NAMALWA (cell line): ENCODE measurements at regions not wholly inside any gene's neighbourhood (a gene's known extent, or its start where the extent isn't known, plus 50 kb on each side); places are given as distances from the start of the nearest gene placed in this dataset.
A peak's percentile ranks its signal among the peaks of the same experiment; 100 is the strongest.
"Not testable (repeated sequence)": the region's sequence is repeated elsewhere in the genome, so short reads cannot be mapped to it uniquely, and the experiment has no call there.

Experiments used
- DNase-seq: peaks from one replicate; pipeline ENCODE4 v3.0.0-alpha.2; 2015; ENCODE audit warnings: low spot score

DNA sequence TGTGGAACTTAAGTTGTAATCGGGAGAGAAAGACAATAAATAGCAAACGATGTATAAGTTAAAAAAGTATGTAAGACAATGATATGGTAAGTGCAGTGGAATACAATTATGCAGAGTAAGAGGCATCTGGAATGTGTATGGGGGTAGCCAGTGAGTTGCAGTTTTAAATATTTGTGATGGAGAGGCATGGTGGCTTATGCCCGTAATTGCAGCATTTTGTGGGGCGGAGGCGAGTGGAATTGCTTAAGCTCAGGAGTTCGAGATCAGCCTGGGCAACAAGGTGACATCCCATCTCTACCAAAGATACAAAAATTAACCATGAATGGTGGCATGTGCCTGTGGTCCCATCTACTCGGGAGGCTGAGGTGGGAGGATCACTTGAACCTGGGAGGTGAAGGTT, 52.5 kb upstream of the WDFY3 start:
- DNase-seq, result no peak

DNA sequence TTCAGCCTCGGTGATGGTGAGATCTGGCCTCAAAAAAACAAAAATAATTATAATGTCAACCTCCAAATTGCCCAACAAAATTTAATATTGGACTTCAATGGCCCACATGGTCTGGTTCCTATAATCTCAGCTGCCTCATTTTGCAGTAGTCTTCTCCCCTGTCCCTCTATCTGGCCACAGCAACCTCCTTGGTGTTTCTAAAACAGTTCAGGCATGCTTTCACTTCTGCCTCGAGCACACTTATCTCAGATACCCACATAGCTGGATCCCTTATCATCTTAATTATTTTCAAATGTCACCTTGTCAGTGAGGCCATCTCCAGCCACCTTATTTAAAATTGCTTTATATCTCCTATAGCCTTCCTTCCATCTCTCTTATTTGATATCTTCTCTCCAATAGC, 52.9 kb upstream of the WDFY3 start:
- no peak for DNase-seq

DNA sequence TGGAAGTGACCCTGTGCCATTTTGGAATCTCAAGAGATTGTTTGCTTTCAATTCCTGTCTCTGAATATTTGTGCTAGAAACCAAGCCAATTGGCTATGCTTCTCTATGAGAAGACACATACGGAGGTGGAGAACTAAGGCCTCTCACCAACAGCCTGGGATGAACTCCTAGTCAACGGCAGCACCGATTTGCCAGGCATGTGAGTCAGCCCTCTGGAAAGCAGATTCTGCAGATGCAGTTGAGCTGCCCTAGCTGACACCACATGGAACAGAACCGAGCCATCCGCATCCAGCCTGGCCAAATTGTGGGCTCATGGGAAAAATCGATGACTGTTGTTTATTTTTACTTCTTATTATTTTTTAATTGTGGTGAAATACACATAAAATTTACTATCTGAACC, 58.2 kb upstream of the WDFY3 start:
- DNase-seq, result no peak

DNA sequence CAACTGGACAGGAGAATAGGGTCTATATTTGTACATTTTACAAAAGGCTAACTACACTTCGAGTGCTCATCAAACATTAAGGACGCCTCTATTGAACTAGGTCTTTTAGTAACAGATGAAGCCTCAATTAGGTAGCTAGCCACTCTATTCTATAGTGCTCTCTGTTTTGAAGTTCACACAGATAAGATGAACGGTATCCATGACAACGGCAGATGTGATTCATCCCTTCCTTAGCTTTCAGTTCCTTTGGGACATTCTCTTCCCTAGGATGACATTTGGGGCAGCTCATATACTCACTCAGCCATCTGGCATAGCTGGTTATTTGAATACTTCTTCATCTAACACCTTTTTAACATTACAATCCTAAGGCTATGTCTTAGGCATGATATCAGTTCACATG, 62.4 kb upstream of the WDFY3 start:
- no peak for DNase-seq

DNA sequence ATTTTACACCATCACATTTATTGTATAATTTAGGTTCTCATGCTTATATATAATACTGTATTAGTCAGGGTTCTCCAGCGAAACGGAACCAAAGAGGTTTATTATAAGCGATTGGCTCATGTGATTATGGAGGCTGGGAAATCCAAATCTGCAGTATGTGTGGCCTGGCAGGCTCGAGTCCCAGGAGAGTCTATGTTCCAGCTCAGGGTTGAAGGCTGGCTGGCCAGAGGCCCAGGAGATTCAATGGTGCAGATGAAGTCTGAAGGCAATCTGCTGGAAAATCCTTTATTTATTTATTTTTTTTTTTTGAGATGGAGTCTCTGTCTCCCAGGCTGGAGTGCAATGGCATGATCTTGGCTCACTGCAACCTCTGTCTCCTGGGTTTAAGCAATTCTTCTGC, 63.0 kb upstream of the WDFY3 start:
- no peak for DNase-seq

DNA sequence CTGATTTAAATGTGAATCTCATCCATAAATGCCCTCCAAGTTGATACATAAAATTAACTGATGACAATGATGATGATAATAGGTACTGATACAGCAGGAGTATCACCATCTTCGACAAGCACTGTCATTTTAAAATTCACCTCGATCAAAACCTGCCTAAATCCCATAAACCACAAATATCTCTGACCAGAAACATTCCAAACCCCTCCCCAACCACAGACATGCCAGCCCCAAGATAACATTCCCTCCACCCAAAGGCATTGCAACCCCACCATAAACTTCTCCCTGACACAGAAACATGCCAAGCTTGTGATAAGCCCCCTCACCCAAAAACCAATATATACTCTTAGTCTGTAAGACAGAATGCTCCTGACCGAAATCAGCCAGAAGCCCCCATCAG, 63.7 kb upstream of the WDFY3 start:
- no peak for DNase-seq

DNA sequence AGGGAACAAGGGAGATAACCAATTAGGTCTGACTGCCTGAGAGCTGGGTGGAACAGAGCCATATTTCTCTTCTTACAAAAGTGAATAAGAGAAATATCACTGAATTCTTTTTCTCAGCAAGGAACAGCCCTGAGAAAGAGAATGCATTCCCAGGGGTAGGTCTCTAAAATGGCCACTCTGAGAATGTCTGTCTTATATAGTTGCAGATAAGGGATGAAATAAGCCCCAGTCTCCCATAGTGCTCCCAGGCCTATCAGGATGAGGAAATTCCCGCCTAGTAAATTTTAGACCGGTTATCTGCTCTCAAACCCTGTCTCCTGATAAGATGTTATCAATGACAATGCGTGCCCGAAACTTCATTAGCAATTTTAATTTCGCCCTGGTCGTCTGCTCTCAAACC, 67.3 kb upstream of the WDFY3 start:
- not testable (repeated sequence) for DNase-seq

DNA sequence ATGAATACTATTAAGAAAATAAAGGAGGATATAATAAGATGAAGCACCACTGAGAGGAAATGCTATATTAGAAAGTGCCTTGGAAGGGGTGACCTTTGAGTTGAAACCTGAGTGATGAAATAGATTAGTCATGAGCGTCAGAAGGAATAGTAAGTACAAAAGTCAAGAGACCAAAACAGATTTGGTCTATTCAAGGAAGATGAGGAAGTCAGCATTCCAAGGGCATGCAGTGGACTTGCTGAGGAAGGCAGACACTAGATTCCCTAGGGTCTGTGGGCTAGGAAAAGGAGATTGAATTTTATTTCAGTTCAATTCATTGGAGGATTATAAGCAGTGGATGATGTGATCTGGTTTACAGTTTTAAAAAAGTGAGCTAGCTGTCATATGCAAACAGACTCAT, 73.0 kb upstream of the WDFY3 start:
- no peak for DNase-seq

DNA sequence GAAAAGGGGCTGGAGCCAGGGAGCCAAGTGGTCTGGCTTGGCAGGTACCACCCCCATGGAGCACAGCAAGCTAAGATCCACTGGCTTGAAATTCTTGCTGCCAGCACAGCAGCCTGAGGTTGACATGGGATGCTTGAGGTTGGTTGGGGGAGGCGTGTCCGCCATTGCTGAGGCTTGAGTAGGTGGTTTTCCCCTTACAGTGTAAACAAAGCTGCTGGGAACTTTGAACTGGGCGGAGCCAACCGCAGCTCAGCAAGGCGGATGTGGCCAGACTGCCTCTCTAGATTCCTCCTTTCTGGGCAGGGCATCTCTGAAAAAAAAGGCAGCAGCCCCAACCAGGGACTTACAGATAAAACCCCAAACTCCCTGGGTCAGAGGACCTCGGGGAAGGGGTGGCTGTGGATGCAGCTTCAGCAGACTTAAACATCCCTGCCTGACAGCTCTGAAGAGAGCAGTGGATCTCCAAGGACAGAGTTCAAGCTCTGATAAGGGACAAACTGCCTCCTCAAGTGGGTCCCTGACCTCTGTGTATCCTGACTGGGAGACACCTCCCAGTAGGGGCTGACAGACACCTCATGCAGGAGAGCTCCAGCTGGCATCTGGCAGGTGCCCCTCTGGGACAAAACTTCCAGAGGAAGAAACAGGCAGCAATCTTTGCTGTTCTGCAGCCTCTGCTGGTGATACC, 77.5 kb upstream of the WDFY3 start:
- not testable (repeated sequence) for DNase-seq

DNA sequence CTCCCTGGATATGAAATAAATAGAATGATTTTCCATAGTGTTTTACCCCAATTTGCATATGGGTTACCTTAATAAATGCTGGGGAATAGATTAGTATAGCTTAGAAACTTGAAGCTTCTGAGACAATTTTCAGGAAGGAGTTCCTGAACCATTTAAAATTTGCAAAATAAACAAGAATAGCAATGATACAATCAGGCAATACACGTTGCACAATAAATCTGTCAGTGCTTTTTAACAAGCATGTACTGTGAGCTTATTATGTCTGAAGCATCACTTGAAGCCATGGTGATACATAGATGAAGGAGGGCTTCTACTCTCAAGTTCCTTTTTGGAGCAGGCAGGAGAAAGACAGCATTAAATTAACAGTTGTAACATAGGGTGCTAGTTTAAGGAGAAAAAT, 84.2 kb upstream of the WDFY3 start:
- DNase-seq, result no peak

DNA sequence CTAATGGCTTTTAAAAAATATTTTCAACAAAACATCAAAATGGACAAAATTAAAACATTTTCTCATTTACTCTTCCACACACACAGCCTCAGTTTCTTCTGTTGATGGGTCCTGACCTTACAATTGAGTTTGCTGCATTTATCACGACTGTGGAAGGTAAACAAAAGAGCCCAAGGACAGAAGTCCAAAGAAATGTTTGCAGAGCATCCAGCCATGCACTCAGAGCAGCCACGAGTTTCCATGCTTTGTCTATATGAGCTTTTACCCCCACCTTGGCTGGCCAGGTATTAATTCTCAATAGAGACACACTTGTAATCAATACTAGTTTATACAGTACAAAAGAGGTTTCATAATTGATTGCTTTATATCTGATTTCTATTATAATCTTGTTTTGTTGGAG, 85.0 kb upstream of the WDFY3 start:
- no peak for DNase-seq

DNA sequence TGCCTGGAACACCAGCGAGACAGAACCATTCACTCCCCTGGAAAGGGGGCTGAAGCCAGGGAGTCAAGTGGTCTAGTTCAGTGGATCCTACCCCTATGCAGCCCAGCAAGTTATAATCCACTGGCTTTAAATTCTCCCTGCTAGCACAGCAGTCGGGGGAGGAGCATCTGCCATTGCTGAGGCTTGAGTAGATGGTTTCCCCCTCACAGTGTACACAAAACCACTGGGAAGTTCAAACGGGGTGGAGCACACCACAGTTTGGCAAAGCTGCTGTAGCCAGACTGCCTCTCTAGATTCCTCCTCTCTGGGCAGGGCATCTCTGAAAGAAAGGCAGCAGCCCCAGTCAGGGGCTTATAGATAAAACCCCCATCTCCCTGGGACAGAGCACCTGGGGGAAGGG, 88.4 kb upstream of the WDFY3 start:
- DNase-seq, result not testable (repeated sequence)

DNA sequence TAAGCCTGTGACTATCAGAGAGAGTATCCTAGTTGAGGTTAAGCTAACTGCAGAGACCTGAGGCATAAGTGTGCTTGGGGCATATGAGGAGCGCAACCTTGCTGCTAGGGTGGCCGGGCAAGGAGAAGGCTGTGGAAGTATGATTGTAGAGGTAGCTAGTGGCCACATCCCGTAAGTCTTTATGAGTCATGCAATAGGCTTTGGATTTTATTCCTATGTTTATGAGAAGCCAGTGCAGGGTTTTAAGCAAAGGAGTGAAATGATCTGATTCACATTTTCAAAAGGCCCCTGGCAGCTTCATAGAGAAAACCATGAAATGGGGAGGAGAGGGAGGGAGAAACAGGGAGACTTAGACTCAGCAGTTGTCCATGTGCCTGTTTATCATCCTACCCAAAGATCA, 92.1 kb upstream of the WDFY3 start:
- DNase-seq, result no peak

DNA sequence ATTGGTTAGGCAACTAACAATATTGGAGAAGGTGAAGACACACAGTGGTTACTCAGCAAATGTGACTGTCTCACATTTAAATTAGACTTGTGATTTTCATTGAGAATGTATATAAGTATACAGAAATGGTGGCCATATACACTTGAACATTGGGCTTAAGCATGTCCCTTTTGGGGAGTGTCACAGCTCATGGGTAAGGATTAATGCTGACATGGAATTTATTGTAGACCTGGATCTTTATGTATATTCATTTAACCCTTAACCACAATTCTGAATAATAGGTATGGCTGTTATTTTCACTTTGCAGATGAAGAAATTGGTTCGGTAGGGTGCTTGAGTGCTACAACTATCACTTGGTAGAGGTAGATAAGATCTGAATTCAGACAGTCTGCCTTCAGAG, 95.5 kb upstream of the WDFY3 start:
- DNase-seq, result no peak

DNA sequence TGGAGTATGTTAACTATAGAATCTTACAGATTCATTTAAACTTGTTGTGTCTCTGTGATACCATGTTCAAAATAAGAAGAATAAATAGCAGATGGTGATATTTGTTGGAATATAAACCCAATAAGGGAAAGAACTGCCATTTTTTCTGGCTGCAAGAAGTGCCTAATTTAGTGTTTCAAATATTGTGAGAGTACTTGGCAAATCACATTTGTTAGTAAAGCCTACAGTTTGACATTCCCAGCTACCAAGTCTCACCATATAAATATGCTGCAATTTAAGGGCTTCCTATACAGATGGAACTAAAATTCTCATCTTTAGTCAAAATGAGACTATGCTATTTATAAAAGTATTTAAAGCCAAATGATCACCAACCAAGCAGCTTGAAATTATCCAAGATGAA, 96.0 kb upstream of the WDFY3 start:
- no peak for DNase-seq

DNA sequence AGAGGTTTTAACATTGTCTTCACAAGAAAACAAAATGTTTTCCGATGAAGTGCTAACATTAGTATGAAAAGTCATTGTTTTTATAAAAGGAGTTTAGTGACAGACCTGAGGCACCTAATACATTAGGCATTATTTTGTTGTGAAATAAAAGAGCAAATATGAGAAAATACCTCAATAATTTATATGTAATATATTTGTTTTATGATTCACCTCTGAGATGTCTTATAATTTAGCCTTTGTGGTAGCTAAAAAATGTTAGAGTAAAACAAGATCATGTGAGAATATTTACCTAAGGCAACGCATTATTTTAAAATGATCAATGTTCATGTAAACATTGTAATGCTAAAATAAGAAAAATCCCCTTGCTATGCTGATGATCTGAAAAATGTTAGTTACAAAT, 100.9 kb upstream of the WDFY3 start:
- DNase-seq, result no peak

DNA sequence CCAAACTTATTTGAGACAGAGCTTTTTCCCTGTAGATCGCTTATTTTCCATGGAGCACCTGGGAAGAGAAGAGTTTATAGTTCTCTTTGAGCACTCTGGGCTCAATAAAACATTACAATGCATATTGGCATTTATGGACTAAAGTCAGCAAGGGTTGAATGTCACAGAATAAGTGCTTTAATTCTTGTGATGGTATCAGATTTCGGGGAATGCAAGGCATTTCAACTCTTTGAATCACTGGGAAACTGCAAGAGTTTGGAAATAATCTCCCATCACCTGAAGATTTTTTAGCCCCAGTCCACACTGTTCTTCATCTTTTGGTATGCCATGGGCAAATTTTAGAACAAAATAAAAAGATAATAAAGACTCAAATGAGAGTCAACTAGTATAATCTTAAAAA, 111.5 kb upstream of the WDFY3 start:
- no peak for DNase-seq

DNA sequence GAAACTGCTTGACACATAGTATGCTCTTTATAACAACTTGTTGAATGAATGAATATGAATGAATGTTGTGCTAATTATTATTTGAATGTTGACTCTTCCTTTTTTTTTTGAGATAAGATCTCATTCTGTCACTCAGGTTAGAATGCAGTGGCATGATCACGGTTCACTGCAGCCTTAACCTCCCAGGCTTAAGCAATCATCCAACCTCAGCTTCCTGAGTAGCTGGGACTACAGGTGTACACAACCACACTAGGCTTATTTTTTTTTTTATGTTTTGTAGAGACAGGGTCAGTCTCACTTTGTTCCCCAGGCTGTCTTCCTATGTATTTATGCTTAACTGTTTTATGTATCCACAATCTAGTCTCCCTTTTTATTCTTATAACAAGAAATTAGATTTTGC, 114.7 kb upstream of the WDFY3 start:
- DNase-seq, result peak; percentile 10

DNA sequence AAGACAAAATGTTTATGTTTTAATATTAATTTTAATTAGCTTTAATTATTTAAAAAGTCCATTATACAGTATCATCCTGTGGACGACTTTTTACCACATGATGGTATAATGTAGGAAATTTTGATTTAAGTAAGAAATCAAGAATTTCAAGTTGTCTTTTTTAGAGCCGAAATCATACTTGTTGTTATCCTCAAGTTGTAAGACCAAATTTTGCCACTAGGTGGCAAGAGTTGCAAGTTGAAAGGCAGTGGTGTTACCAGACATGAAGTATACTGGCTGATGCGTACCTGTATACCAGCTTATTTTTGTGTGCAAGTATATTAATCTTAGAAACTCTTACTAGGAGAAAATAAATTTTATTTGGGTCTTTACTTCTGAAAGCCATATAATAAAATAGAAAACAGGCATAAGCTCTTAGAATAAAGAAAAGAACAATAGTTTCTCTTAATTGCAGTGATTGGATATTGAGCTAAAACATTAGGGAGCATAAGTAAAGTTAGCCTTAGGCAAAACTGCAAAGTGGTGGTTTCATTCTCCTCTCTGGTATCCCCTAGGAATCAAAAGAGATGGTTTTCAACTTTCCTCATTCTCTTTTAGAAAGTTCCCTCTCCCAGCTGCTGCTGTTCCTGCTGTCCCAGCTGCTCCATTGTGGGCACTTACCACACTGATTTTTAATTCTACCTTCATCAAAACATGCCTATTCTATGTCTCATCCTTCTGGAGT, 118.0 kb upstream of the WDFY3 start:
- DNase-seq, result peak; percentile 85

DNA sequence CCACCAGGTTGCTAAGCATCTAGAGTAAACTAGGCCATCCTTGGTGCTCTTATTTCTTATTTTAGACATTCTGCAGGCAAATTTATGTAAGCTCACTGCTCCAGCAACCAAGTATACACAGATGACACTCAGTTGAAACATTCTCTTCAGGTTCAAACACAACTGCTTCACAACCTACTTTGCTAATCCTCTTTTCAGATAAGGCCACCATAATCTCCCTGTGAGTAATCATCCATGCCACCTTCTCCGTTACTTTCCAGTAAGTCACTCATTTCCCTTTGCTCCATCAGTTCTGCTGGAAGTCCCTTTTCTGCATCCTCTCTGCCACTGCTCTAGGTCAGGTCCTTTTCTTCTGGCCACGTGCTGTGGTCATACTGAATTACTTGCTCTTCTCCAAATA, 120.2 kb upstream of the WDFY3 start:
- no peak for DNase-seq

DNA sequence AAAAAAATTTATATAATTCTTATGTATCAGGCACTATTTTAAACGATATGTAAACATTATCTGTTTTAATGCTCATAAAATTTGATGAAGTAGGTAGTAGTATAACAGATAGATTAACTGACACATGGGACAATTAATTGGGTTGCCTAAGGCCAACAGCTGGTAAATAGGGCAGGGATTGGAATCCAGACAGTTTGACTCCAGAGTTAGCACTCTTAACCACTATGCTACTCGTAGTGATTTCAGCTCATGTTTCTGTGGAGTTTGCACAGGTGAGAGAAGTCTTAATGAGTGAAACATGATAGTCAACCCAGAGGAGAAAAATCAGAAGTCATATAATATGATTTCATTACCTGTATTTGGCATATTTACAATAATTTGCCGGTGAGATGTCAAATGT, 126.0 kb upstream of the WDFY3 start:
- DNase-seq, result no peak

DNA sequence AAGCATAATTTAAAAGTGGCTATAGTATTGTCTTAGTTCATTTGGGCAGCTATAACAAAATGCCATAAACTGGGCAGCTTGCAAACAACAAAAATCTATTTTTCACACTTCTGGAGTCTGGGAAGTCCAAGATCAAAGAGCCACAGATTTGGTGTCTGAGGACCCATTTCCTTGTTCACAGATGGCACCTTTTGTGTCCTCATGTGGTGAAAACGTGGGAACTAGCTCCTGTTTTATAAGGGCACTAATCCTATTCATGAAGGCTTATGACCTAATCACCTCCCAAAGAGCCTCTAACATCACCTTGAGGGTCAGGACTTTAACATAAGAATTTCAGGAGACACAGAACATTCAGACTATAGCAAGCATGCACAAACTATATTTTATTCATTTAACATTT, 126.5 kb upstream of the WDFY3 start:
- DNase-seq, result no peak

DNA sequence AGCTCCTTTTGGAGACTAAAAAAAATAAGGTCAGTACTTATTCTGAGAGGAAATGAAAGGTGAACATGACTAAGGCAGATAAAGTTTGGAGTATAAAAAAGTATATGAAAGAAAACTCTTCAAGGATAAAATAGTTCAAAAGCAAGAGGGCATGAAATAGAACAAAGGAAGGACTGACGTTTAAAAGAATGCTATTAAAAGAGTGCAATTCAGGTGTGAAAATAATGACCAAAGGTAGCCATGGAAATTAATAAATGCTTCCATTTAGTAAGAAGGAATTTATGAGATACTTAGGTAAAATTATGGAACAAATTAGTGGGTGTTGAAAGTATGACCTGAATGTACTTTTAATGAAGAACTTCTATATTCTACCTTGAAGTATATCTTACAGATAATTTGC, 128.2 kb upstream of the WDFY3 start:
- DNase-seq, result no peak

DNA sequence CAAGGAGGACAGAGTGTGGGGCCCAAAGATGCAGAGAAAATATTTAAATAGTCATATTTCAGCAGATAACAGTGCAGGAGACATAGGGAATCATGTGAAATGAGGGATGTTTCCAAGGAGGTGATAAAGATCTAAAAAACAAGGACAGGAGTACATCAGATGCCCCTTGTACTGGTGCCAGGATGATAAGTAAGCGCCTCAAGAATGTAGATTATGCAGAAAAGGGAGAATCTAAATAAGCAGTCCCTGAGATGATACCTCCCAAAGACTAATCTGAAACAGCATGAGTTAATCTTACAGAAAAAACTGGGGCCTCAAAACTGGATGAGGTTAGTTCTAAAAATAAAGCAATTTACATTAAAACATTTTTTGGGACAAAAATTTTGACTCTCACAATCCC, 136.1 kb upstream of the WDFY3 start:
- DNase-seq, result no peak
